ENCODE measurements at regions not wholly inside any gene's neighbourhood (a gene's known extent, or its start where the extent isn't known, plus 50 kb on each side); places are given as distances from the start of the nearest gene placed in this dataset.

GRCh38 chr15:93759629-93760028 is 471.7 kb upstream of the MCTP2 start:
- TF ChIP-seq GATA3 (IDR thresholded peaks at IDR 0.05; ENCODE audit: low read depth, low read length), result no peak
- no peak for TF ChIP-seq GATA2 (IDR thresholded peaks at IDR 0.05; ENCODE audit: low read depth, low read length)

Data from SH-SY5Y (cell line).